K562 (cell line): ENCODE measurements at regions not wholly inside any gene's neighbourhood (a gene's known extent, or its start where the extent isn't known, plus 50 kb on each side); places are given as distances from the start of the nearest gene placed in this dataset.

ENCODE experiments used
- ATAC-seq: fragments of 200-7000 bp; cut with Tn5 transposase; 3 replicates; pipeline ENCODE4 v1.9.1; 2020; ENCODE audit warnings: moderate library complexity
- BruUV-seq: library from RNA; stranded (reverse); fragments of 400-500 nt; replicated peaks from 2 replicates; lab custom pipeline; 2021; lab: Mats Ljungman, UMichigan
- CTCF ChIA-PET: fragments of 300-600 bp; formaldehyde crosslinking; extraction: SDS; loops from one replicate; lab custom pipeline; 2021; ENCODE audit warnings: low intra/inter-chr PET ratio; lab: Yijun Ruan, JAX
- POLR2A ChIA-PET: fragments of 300-600, 350-650 bp; sonication (Branson Sonifier 250); formaldehyde crosslinking; extraction: SDS; loops from one replicate; lab custom pipeline; 2021; ENCODE audit warnings: antibody characterized with exemption, inconsistent platforms; lab: Yijun Ruan, JAX
- DNase-seq, 4 experiments: peaks; one replicate each; pipeline versions ENCODE4 v3.0.0 to v3.0.0-alpha.2; 2011 to 2018; ENCODE audit warnings: low spot score in 3 of 4, mixed read lengths in 3 of 4; ENCODE audit errors: extremely low read depth in 1 of 4
- FAIRE-seq: peaks from 2 replicates; lab custom pipeline; 2011; peaks lifted over from hg19 to GRCh38; lab: Jason Lieb, UNC
- H2AFZ ChIP-seq: 2 replicates; pipeline ENCODE4 v1.6.0; 2011; ENCODE audit warnings: low read depth, low read length, control low read depth, inconsistent platforms
- H3K27ac ChIP-seq: fragments of 200-600 bp; 3 replicates; pipeline ENCODE4 v1.8.0; 2011; ENCODE audit warnings: low read depth, mild to moderate bottlenecking, control low read depth, inconsistent platforms, low read length, moderate library complexity, mixed read lengths; ENCODE audit errors: extremely low read depth
- H3K27me3 ChIP-seq, 2 experiments: fragments of 300-600 bp in 1 of 2; 2 replicates in 1 of 2; 3 replicates in 1 of 2; pipeline versions ENCODE4 v1.6.0 to v1.8.0; 2011; ENCODE audit warnings: inconsistent platforms in 2 of 2, low read length in 2 of 2, mild to moderate bottlenecking in 1 of 2, mixed read lengths in 1 of 2, moderate library complexity in 1 of 2; ENCODE audit not compliant: control insufficient read depth in 2 of 2, insufficient read depth in 2 of 2
- H3K36me3 ChIP-seq: fragments of 300-600 bp; 3 replicates; pipeline ENCODE4 v1.8.0; 2011; ENCODE audit warnings: mild to moderate bottlenecking, low read length, inconsistent platforms; ENCODE audit not compliant: control insufficient read depth, insufficient read depth
- H3K4me1 ChIP-seq, 2 experiments: fragments of 200-600 bp in 1 of 2; replicated peaks in 1 of 2; 2 replicates in 1 of 2; 3 replicates in 1 of 2; pipeline versions ENCODE4 v1.5.1 to v1.8.0; 2011; ENCODE audit warnings: inconsistent platforms in 2 of 2, low read length in 2 of 2, mild to moderate bottlenecking in 1 of 2, mixed read lengths in 1 of 2, moderate library complexity in 1 of 2; ENCODE audit not compliant: control insufficient read depth in 2 of 2, insufficient read depth in 2 of 2
- H3K4me2 ChIP-seq: 2 replicates; pipeline ENCODE4 v1.6.1; 2011; ENCODE audit warnings: low read length, control low read depth, inconsistent platforms, mixed read lengths; ENCODE audit not compliant: insufficient read depth
- H3K4me3 ChIP-seq: fragments of 200-600 bp; sonication (generic), shearing (Covaris generic); 2 replicates; pipeline ENCODE4 v1.5.1; 2016; ENCODE audit warnings: control low read depth, inconsistent platforms
- H3K79me2 ChIP-seq: fragments of 200-600 bp; 3 replicates; pipeline ENCODE4 v1.8.0; 2011; ENCODE audit warnings: low read length, inconsistent platforms; ENCODE audit not compliant: control insufficient read depth, insufficient read depth
- H3K9ac ChIP-seq, 2 experiments: 2 replicates each; pipeline versions ENCODE4 v1.6.0 to v1.6.1; 2011; ENCODE audit warnings: low read depth in 2 of 2, low read length in 2 of 2, control low read depth in 1 of 2, inconsistent platforms in 1 of 2, mild to moderate bottlenecking in 1 of 2, mixed read lengths in 1 of 2; ENCODE audit not compliant: insufficient read depth in 1 of 2
- H3K9me1 ChIP-seq: one replicate; pipeline ENCODE4 v1.6.0; 2011; ENCODE audit warnings: inconsistent platforms, mild to moderate bottlenecking, low read length, moderate library complexity; ENCODE audit not compliant: control insufficient read depth, insufficient read depth
- H3K9me3 ChIP-seq: replicated peaks from 2 replicates; pipeline ENCODE4 v1.5.1; 2011; ENCODE audit warnings: low read depth, low read length, inconsistent platforms; ENCODE audit not compliant: control insufficient read depth, insufficient read depth
- H4K20me1 ChIP-seq: replicated peaks from 2 replicates; pipeline ENCODE4 v1.6.1; 2011; ENCODE audit warnings: low read length, inconsistent platforms, mixed read lengths; ENCODE audit not compliant: control insufficient read depth, insufficient read depth
- HDAC6 ChIP-seq: IDR thresholded peaks from 2 replicates; pipeline ENCODE4 v1.6.1; 2012; ENCODE audit warnings: low read depth, mild to moderate bottlenecking, control low read depth, inconsistent platforms, low read length, moderate library complexity
- MCM7 ChIP-seq, 2 experiments: fragments of 450-650 bp; IDR thresholded peaks; 2 replicates each; pipeline ENCODE4 v1.6.1; 2016 to 2018
- RFX1 ChIP-seq: fragments of 450-650 bp; IDR thresholded peaks from 2 replicates; pipeline ENCODE4 v1.6.1; 2016; ENCODE audit warnings: mild to moderate bottlenecking, moderate library complexity
- SRSF3 ChIP-seq: fragments of 200-400 bp; formaldehyde crosslinking; IDR thresholded peaks from 2 replicates; pipeline ENCODE4 v1.6.1; 2016; ENCODE audit warnings: mild to moderate bottlenecking, low read length, moderate library complexity; ENCODE audit not compliant: insufficient read depth
- ZNF143 ChIP-seq: sonication (generic); formaldehyde crosslinking; IDR thresholded peaks from 2 replicates; pipeline ENCODE4 v1.9.0; 2022; ENCODE audit warnings: mild to moderate bottlenecking, missing genetic modification reagents
- ZNF561 ChIP-seq: fragments of 450-650 bp; formaldehyde crosslinking; conservative IDR thresholded peaks from 2 replicates; pipeline ENCODE4 v1.4.0; 2020; ENCODE audit warnings: mild to moderate bottlenecking, moderate library complexity
- WGBS: fragments of 100-300 bp; shearing (Covaris generic); methylation state at CpG from one replicate; pipeline ENCODE4 v1.1.6; 2016; ENCODE audit warnings: low coverage, mixed read lengths; ENCODE audit not compliant: insufficient coverage; ENCODE audit errors: missing lambda C conversion rate; 5-methylcytosine and 5-hydroxymethylcytosine counted together
- in situ Hi-C: fragments of 300-500 bp; cut with MboI; formaldehyde crosslinking; loops from 4 replicates; pipeline ENCODE4 v1.15.0; 2018; ENCODE audit warnings: inconsistent platforms, mixed read lengths
- intact Hi-C: fragments of 100-400 bp; cut with micrococcal nuclease; formaldehyde crosslinking; loops from 2 replicates; pipeline ENCODE4 v1.14.2; 2022
- TF ChIP-seq, protein P1 (sequence below), 2 experiments: IDR thresholded peaks; 2 replicates each; pipeline ENCODE4 v1.6.1; 2012; ENCODE audit warnings: improper control_type of control experiment in 2 of 2, low read depth in 2 of 2, low read length in 2 of 2, borderline replicate concordance in 1 of 2
- TF ChIP-seq, protein P2 (sequence below): sonication (generic); formaldehyde crosslinking; IDR thresholded peaks from 2 replicates; pipeline ENCODE4 v1.8.0; 2022; ENCODE audit warnings: missing genetic modification reagents, mild to moderate bottlenecking, borderline replicate concordance

DNA sequence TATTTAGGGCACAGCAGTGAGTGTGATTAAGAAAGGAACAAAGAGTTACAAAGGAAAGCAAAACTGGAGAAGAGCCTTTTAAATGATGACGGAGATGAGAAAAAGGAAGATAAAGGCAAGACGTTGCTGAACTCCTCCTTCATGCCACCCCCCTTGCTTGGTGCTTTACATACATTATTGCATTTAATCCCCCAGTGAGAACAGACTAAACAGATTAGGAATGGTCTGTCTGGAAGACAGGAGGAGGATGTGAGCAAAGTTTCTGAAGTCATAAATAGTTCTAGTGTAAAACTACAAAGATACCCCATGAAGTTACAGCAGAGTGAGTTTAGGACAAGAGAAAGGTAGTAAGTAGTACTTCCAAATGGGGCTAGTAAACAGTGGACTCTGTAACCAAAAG, 113.5 kb downstream of the PLCE1 start:
- WGBS, result 0% methylated on average over 2 of the region's 2 CpGs
- in situ Hi-C loops, result no loop called here
- POLR2A ChIA-PET, result no interaction called here

More for the DNA sequence above, 113.5 kb downstream of the PLCE1 start:
- Histone ChIP-seq H3K27me3 (no peaks in the 10 kb centered on the region), H3K27ac (no peak overlapping the region), H3K4me2 (no peak overlapping the region), H3K79me2 (no peaks in the 10 kb centered on the region), H3K9me1 (no peaks in the 10 kb centered on the region), H3K4me1 (no peaks in the 10 kb centered on the region), H3K4me3 (no peak overlapping the region), H2AFZ (no peak overlapping the region), H3K36me3 (no peaks in the 10 kb centered on the region), H3K9ac (no peak overlapping the region), H3K9me3 (no peaks in the 10 kb centered on the region), H4K20me1 (no peaks in the 10 kb centered on the region; the same call in 1 of the 2 replicates)
- TF ChIP-seq HDAC6, result no peak
- no peak for TF ChIP-seq SRSF3
- TF ChIP-seq, protein P1, sequence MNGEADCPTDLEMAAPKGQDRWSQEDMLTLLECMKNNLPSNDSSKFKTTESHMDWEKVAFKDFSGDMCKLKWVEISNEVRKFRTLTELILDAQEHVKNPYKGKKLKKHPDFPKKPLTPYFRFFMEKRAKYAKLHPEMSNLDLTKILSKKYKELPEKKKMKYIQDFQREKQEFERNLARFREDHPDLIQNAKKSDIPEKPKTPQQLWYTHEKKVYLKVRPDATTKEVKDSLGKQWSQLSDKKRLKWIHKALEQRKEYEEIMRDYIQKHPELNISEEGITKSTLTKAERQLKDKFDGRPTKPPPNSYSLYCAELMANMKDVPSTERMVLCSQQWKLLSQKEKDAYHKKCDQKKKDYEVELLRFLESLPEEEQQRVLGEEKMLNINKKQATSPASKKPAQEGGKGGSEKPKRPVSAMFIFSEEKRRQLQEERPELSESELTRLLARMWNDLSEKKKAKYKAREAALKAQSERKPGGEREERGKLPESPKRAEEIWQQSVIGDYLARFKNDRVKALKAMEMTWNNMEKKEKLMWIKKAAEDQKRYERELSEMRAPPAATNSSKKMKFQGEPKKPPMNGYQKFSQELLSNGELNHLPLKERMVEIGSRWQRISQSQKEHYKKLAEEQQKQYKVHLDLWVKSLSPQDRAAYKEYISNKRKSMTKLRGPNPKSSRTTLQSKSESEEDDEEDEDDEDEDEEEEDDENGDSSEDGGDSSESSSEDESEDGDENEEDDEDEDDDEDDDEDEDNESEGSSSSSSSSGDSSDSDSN (IDR thresholded peaks at IDR 0.05; ENCODE audit: borderline replicate concordance in 1 of 2, low read depth in 2 of 2, low read length in 2 of 2), result no peak
- no peak for TF ChIP-seq MCM7 (IDR thresholded peaks at IDR 0.05)
- TF ChIP-seq RFX1, result no peak
- TF ChIP-seq ZNF561 (CRISPR knock-in tag), result no peak
- TF ChIP-seq, protein P2, sequence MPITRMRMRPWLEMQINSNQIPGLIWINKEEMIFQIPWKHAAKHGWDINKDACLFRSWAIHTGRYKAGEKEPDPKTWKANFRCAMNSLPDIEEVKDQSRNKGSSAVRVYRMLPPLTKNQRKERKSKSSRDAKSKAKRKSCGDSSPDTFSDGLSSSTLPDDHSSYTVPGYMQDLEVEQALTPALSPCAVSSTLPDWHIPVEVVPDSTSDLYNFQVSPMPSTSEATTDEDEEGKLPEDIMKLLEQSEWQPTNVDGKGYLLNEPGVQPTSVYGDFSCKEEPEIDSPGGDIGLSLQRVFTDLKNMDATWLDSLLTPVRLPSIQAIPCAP (CRISPR knock-in tag), result no peak
- no peak for TF ChIP-seq ZNF143 (CRISPR knock-in tag)
- BruUV-seq, result no TSS peak
- FAIRE-seq (no peak), ATAC-seq (no peak), DNase-seq (no peak)
- CTCF ChIA-PET, result no interaction called here
- intact Hi-C loops, result no loop called here
